Endothelial cell (in vitro differentiated cells): ENCODE measurements at regions not wholly inside any gene's neighbourhood (a gene's known extent, or its start where the extent isn't known, plus 50 kb on each side); places are given as distances from the start of the nearest gene placed in this dataset.
A peak's percentile ranks its signal among the peaks of the same experiment; 100 is the strongest.

ENCODE experiments used
- DNase-seq: peaks from one replicate; pipeline ENCODE4 v3.0.0; 2021; ENCODE audit warnings: low spot score
- H3K27ac Mint-ChIP-seq: one replicate; pipeline ENCODE4 v1.8.0; 2021; ENCODE audit warnings: mixed read lengths, inconsistent platforms; ENCODE audit not compliant: unreplicated experiment
- H3K27me3 Mint-ChIP-seq: one replicate; pipeline ENCODE4 v1.8.0; 2021; ENCODE audit warnings: mild to moderate bottlenecking, moderate library complexity, mixed read lengths, inconsistent platforms; ENCODE audit not compliant: unreplicated experiment
- H3K36me3 Mint-ChIP-seq: one replicate; pipeline ENCODE4 v1.8.0; 2021; ENCODE audit warnings: mild to moderate bottlenecking, low read depth, mixed read lengths, inconsistent platforms; ENCODE audit not compliant: unreplicated experiment
- H3K4me1 Mint-ChIP-seq: one replicate; pipeline ENCODE4 v1.8.0; 2021; ENCODE audit warnings: mild to moderate bottlenecking, mixed read lengths, inconsistent platforms; ENCODE audit not compliant: unreplicated experiment
- H3K4me3 Mint-ChIP-seq: one replicate; pipeline ENCODE4 v1.8.0; 2021; ENCODE audit warnings: mild to moderate bottlenecking, mixed read lengths, inconsistent platforms; ENCODE audit not compliant: unreplicated experiment
- H3K9me3 Mint-ChIP-seq: one replicate; pipeline ENCODE4 v1.8.0; 2021; ENCODE audit warnings: mixed read lengths, inconsistent platforms; ENCODE audit not compliant: unreplicated experiment
- CTCF ChIP-seq: fragments of 200-600 bp; sonication (generic); IDR thresholded peaks from one replicate; pipeline ENCODE4 v1.5.0; 2021; ENCODE audit warnings: antibody characterized with exemption; ENCODE audit not compliant: unreplicated experiment

- Mint-ChIP-seq H3K36me3 (peaks cover 5% of the 10 kb centered on the region), H3K4me1 (peaks cover 38% of the 10 kb centered on the region), H3K9me3 (no peaks in the 10 kb centered on the region), H3K27ac (no peak overlapping the region), H3K27me3 (peaks cover 4% of the 10 kb centered on the region), H3K4me3 (peak overlapping the region; percentile 23)
- no peak for TF ChIP-seq CTCF
- DNase-seq: peak; percentile 52
Measured at GRCh38 chr10:121668314-121669027, 70.2 kb upstream of the FGFR2 start.

- Mint-ChIP-seq H3K4me3 (no peak overlapping the region), H3K27ac (no peak overlapping the region)
Measured at GRCh38 chr10:121667948-121668313, 69.7 kb upstream of the FGFR2 start.

GRCh38 chr10:121665809-121666208 is 67.6 kb upstream of the FGFR2 start:
- H3K36me3 Mint-ChIP-seq: peaks cover 5% of the 10 kb centered on the region
- no peak for DNase-seq
- peaks cover 26% of the 10 kb centered on the region for H3K4me1 Mint-ChIP-seq
- no peak for TF ChIP-seq CTCF
- peaks cover 2% of the 10 kb centered on the region for H3K27me3 Mint-ChIP-seq
- H3K4me3 Mint-ChIP-seq: no peak overlapping the region
- no peaks in the 10 kb centered on the region for H3K9me3 Mint-ChIP-seq
- no peak overlapping the region for H3K27ac Mint-ChIP-seq

More at GRCh38 chr10:121667948-121668313, 69.7 kb upstream of the FGFR2 start:
- Mint-ChIP-seq H3K4me1 (peaks cover 38% of the 10 kb centered on the region), H3K36me3 (peaks cover 5% of the 10 kb centered on the region), H3K27me3 (peaks cover 4% of the 10 kb centered on the region), H3K9me3 (no peaks in the 10 kb centered on the region)
- no peak for TF ChIP-seq CTCF
- no peak for DNase-seq

- Mint-ChIP-seq H3K4me3 (no peak overlapping the region), H3K9me3 (no peaks in the 10 kb centered on the region), H3K36me3 (peaks cover 5% of the 10 kb centered on the region), H3K27me3 (peaks cover 2% of the 10 kb centered on the region), H3K4me1 (peaks cover 22% of the 10 kb centered on the region), H3K27ac (no peak overlapping the region)
- DNase-seq: no peak
- TF ChIP-seq CTCF: no peak
Measured at GRCh38 chr10:121664671-121665070, 66.4 kb upstream of the FGFR2 start.

GRCh38 chr10:121662945-121663917 is 65.0 kb upstream of the FGFR2 start:
- H3K27ac Mint-ChIP-seq: no peak overlapping the region

More at GRCh38 chr10:121662945-121663917, 65.0 kb upstream of the FGFR2 start:
- Mint-ChIP-seq H3K4me1 (peaks cover 8% of the 10 kb centered on the region), H3K4me3 (no peak overlapping the region), H3K27me3 (peaks cover 4% of the 10 kb centered on the region), H3K9me3 (no peaks in the 10 kb centered on the region), H3K36me3 (peaks cover 5% of the 10 kb centered on the region)
- DNase-seq: peak; percentile 72
- TF ChIP-seq CTCF: peak; percentile 56
